HepG2 (cell line): ENCODE measurements at regions not wholly inside any gene's neighbourhood (a gene's known extent, or its start where the extent isn't known, plus 50 kb on each side); places are given as distances from the start of the nearest gene placed in this dataset.
"Not testable (repeated sequence)": the region's sequence is repeated elsewhere in the genome, so short reads cannot be mapped to it uniquely, and the experiment has no call there.

ENCODE experiments used
- ATAC-seq: fragments of 200-7000 bp; cut with Tn5 transposase; 3 replicates; pipeline ENCODE4 v1.9.1; 2020; ENCODE audit warnings: mild to moderate bottlenecking, moderate library complexity
- BruUV-seq: library from RNA; stranded (reverse); fragments of 400-500 nt; replicated peaks from 2 replicates; lab custom pipeline; 2021; lab: Mats Ljungman, UMichigan
- CTCF ChIA-PET: fragments of 300-600 bp; formaldehyde crosslinking; extraction: SDS; loops from one replicate; lab custom pipeline; 2021; ENCODE audit warnings: low total read pairs, inconsistent platforms, low intra/inter-chr PET ratio; lab: Yijun Ruan, JAX
- POLR2A ChIA-PET: fragments of 350-600 bp; sonication (Branson Sonifier 250); formaldehyde crosslinking; loops from one replicate; lab custom pipeline; 2020; ENCODE audit warnings: antibody characterized with exemption, inconsistent platforms; lab: Yijun Ruan, JAX
- DNase-seq: peaks from one replicate; pipeline ENCODE4 v3.0.0-alpha.2; 2015; ENCODE audit warnings: low spot score
- FAIRE-seq: peaks from 3 replicates; lab custom pipeline; 2011; peaks lifted over from hg19 to GRCh38; lab: Jason Lieb, UNC
- H2AFZ ChIP-seq: one replicate; pipeline ENCODE4 v1.6.1; 2011; ENCODE audit warnings: low read length, inconsistent platforms
- H3K27ac ChIP-seq: fragments of 300-600 bp; 3 replicates; pipeline ENCODE4 v1.8.0; 2011; ENCODE audit warnings: mixed run types, mild to moderate bottlenecking, mixed read lengths, low read length, inconsistent platforms; ENCODE audit not compliant: insufficient read depth; ENCODE audit errors: extremely low read length
- H3K27me3 ChIP-seq, 2 experiments: fragments of 200-600 bp in 1 of 2; 2 replicates in 1 of 2; 3 replicates in 1 of 2; pipeline versions ENCODE4 v1.6.0 to v1.8.0; 2011; ENCODE audit warnings: low read length in 2 of 2, mild to moderate bottlenecking in 2 of 2, moderate library complexity in 2 of 2, inconsistent platforms in 1 of 2; ENCODE audit not compliant: insufficient read depth in 2 of 2, control insufficient read depth in 1 of 2
- H3K36me3 ChIP-seq, 2 experiments: fragments of 200-600 bp in 1 of 2; replicated peaks in 1 of 2; 2 replicates in 1 of 2; 3 replicates in 1 of 2; pipeline versions ENCODE4 v1.5.1 to v1.8.0; 2011; ENCODE audit warnings: low read length in 2 of 2, inconsistent platforms in 1 of 2; ENCODE audit not compliant: insufficient read depth in 2 of 2, control insufficient read depth in 1 of 2
- H3K4me1 ChIP-seq: 2 replicates; pipeline ENCODE4 v1.5.1; 2012; ENCODE audit warnings: low read length, inconsistent platforms; ENCODE audit not compliant: insufficient read depth
- H3K4me2 ChIP-seq: 2 replicates; pipeline ENCODE4 v1.6.0; 2011; ENCODE audit warnings: low read depth, low read length, inconsistent platforms
- H3K4me3 ChIP-seq, 3 experiments: fragments of 200-600 bp in 1 of 3; sonication (generic), shearing (Covaris generic) in 1 of 3; replicated peaks in 1 of 3; 2 replicates each; pipeline ENCODE4 v1.5.1; 2011 to 2016; ENCODE audit warnings: low read length in 3 of 3, inconsistent platforms in 2 of 3, low read depth in 2 of 3, mild to moderate bottlenecking in 2 of 3, control low read depth in 1 of 3, mixed read lengths in 1 of 3; ENCODE audit not compliant: insufficient read depth in 1 of 3
- H3K79me2 ChIP-seq: one replicate; pipeline ENCODE4 v1.6.1; 2011; ENCODE audit warnings: low read length, inconsistent platforms; ENCODE audit not compliant: insufficient read depth
- H3K9ac ChIP-seq: 2 replicates; pipeline ENCODE4 v1.6.0; 2011; ENCODE audit warnings: mild to moderate bottlenecking, low read depth, low read length, inconsistent platforms; ENCODE audit not compliant: insufficient read depth
- H3K9me3 ChIP-seq: 2 replicates; pipeline ENCODE4 v1.5.1; 2012; ENCODE audit warnings: mild to moderate bottlenecking, low read length
- H4K20me1 ChIP-seq: 2 replicates; pipeline ENCODE4 v1.6.0; 2011; ENCODE audit warnings: inconsistent platforms, mild to moderate bottlenecking, low read length, moderate library complexity; ENCODE audit not compliant: insufficient read depth
- HOXA5 ChIP-seq: sonication (generic); formaldehyde crosslinking; IDR thresholded peaks from 2 replicates; pipeline ENCODE4 v1.4.0; 2020; ENCODE audit warnings: missing genetic modification reagents
- KMT2A ChIP-seq: sonication (generic); formaldehyde crosslinking; IDR thresholded peaks from 2 replicates; pipeline ENCODE4 v1.4.0; 2020; ENCODE audit warnings: missing genetic modification reagents
- MXD4 ChIP-seq: IDR thresholded peaks from 2 replicates; pipeline ENCODE4 v1.6.1; 2016; ENCODE audit warnings: mild to moderate bottlenecking, missing biosample characterization, missing genetic modification reagents
- NFIB ChIP-seq: sonication (generic); formaldehyde crosslinking; IDR thresholded peaks from 2 replicates; pipeline ENCODE4 v1.9.0; 2021; ENCODE audit warnings: missing genetic modification reagents, mild to moderate bottlenecking, borderline replicate concordance
- NRL ChIP-seq: sonication (generic); formaldehyde crosslinking; IDR thresholded peaks from 2 replicates; pipeline ENCODE4 v1.5.0; 2020; ENCODE audit warnings: missing genetic modification reagents, mild to moderate bottlenecking, moderate library complexity, borderline replicate concordance
- SMARCC2 ChIP-seq: fragments of 450-650 bp; IDR thresholded peaks from 2 replicates; pipeline ENCODE4 v1.6.1; 2017; ENCODE audit warnings: antibody characterized with exemption, mild to moderate bottlenecking
- ZBTB20 ChIP-seq: sonication (generic); formaldehyde crosslinking; IDR thresholded peaks from 2 replicates; pipeline ENCODE4 v1.8.1; 2023; ENCODE audit warnings: missing genetic modification reagents, low read depth, mild to moderate bottlenecking, borderline replicate concordance
- ZMYM3 ChIP-seq: sonication (generic); formaldehyde crosslinking; IDR thresholded peaks from 2 replicates; pipeline ENCODE4 v1.5.1; 2020; ENCODE audit warnings: mild to moderate bottlenecking, missing genetic modification reagents
- ZNF354B ChIP-seq: sonication (generic); formaldehyde crosslinking; IDR thresholded peaks from 2 replicates; pipeline ENCODE4 v1.8.0; 2022; ENCODE audit warnings: mild to moderate bottlenecking, missing genetic modification reagents
- ZNF619 ChIP-seq: sonication (generic); formaldehyde crosslinking; IDR thresholded peaks from 2 replicates; pipeline ENCODE4 v1.4.0; 2020; ENCODE audit warnings: mild to moderate bottlenecking, missing genetic modification reagents
- ZNF674 ChIP-seq: sonication (generic); formaldehyde crosslinking; IDR thresholded peaks from 2 replicates; pipeline ENCODE4 v1.5.0; 2020; ENCODE audit warnings: low read depth, mild to moderate bottlenecking, missing genetic modification reagents
- ZNF720 ChIP-seq: sonication (generic); formaldehyde crosslinking; IDR thresholded peaks from 2 replicates; pipeline ENCODE4 v1.4.0; 2020; ENCODE audit warnings: missing genetic modification reagents
- WGBS: methylation state at CpG from one replicate; pipeline ENCODE4 v1.1.6; 2017; ENCODE audit warnings: low lambda C conversion rate; 5-methylcytosine and 5-hydroxymethylcytosine counted together
- in situ Hi-C: cut with HindIII; loops from 2 replicates; pipeline ENCODE4 v1.10.0; 2017; ENCODE audit warnings: low pct_unique_long_range_greater_than_20kb; ENCODE audit not compliant: extremely low pct_ligation_motif_present
- intact Hi-C: fragments of 100-400 bp; cut with micrococcal nuclease; formaldehyde crosslinking; loops from one replicate; pipeline ENCODE4 v1.10.0; 2022; ENCODE audit not compliant: unreplicated experiment
- TF ChIP-seq, protein P1 (sequence below): sonication (generic); formaldehyde crosslinking; IDR thresholded peaks from 2 replicates; pipeline ENCODE4 v1.5.0; 2020; ENCODE audit warnings: missing genetic modification reagents
- TF ChIP-seq, protein P2 (sequence below): sonication (generic); formaldehyde crosslinking; IDR thresholded peaks from 2 replicates; pipeline ENCODE4 v1.4.0; 2020; ENCODE audit warnings: missing genetic modification reagents

DNA sequence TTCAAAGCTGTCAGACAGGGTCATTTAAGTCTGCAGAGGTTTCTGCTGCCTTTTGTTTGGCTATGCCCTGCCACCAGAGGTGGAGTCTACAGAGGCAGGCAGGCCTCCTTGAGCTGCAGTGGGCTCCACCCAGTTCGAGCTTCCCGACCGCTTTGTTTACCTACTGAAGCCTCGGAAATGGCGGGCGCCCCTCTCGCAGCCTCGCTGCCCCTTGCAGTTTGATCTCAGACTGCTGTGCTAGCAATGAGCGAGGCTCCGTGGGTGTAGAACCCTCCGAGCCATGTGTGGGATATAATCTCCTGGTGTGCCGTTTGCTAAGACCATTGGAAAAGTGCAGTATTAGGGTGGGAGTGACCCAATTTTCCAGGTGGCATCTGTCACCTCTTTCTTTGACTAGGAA is 471.7 kb downstream of the RAB38 start:
- H2AFZ ChIP-seq, BruUV-seq, H3K27ac ChIP-seq, DNase-seq, FAIRE-seq, H3K4me3 ChIP-seq, CTCF ChIA-PET, H3K79me2 ChIP-seq, H3K36me3 ChIP-seq, intact Hi-C loops, H3K4me1 ChIP-seq, H3K9me3 ChIP-seq, in situ Hi-C loops, ATAC-seq, H4K20me1 ChIP-seq, H3K9ac ChIP-seq, POLR2A ChIA-PET, H3K27me3 ChIP-seq, H3K4me2 ChIP-seq: not testable (repeated sequence)
- 22% methylated on average over 5 of the region's 12 CpGs for WGBS

- FAIRE-seq, result no peak
- H3K27ac ChIP-seq, result no peak overlapping the region
- H3K27me3 ChIP-seq, result no peaks in the 10 kb centered on the region
- H3K4me1 ChIP-seq, result no peaks in the 10 kb centered on the region
- H3K9me3 ChIP-seq, result no peaks in the 10 kb centered on the region
- no peak overlapping the region for H3K4me2 ChIP-seq
- no peak overlapping the region for H3K4me3 ChIP-seq
- POLR2A ChIA-PET, result no interaction called here
- CTCF ChIA-PET, result no interaction called here
- intact Hi-C loops (no loop called here), in situ Hi-C loops (no loop called here)
- H3K79me2 ChIP-seq, result no peaks in the 10 kb centered on the region
- 44% methylated on average over 1 of the region's 1 CpG for whole genome bisulfite sequencing
- no peak overlapping the region for H3K9ac ChIP-seq
- no peak overlapping the region for H2AFZ ChIP-seq
- DNase-seq, result no peak
- no peak for TF ChIP-seq NFIB (CRISPR knock-in tag)
- no peak for TF ChIP-seq MXD4 (CRISPR knock-in tag)
- no peak for TF ChIP-seq SMARCC2
- TF ChIP-seq, protein P1, sequence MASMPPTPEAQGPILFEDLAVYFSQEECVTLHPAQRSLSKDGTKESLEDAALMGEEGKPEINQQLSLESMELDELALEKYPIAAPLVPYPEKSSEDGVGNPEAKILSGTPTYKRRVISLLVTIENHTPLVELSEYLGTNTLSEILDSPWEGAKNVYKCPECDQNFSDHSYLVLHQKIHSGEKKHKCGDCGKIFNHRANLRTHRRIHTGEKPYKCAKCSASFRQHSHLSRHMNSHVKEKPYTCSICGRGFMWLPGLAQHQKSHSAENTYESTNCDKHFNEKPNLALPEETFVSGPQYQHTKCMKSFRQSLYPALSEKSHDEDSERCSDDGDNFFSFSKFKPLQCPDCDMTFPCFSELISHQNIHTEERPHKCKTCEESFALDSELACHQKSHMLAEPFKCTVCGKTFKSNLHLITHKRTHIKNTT (CRISPR knock-in tag), result no peak
- TF ChIP-seq ZMYM3 (CRISPR knock-in tag), result no peak
- no peak for TF ChIP-seq ZNF354B
- no peak for TF ChIP-seq ZNF720 (CRISPR knock-in tag)
- no peak for TF ChIP-seq ZNF619 (CRISPR knock-in tag)
- no peak for TF ChIP-seq ZNF674
- no peak for TF ChIP-seq KMT2A (CRISPR knock-in tag)
- TF ChIP-seq, protein P2, sequence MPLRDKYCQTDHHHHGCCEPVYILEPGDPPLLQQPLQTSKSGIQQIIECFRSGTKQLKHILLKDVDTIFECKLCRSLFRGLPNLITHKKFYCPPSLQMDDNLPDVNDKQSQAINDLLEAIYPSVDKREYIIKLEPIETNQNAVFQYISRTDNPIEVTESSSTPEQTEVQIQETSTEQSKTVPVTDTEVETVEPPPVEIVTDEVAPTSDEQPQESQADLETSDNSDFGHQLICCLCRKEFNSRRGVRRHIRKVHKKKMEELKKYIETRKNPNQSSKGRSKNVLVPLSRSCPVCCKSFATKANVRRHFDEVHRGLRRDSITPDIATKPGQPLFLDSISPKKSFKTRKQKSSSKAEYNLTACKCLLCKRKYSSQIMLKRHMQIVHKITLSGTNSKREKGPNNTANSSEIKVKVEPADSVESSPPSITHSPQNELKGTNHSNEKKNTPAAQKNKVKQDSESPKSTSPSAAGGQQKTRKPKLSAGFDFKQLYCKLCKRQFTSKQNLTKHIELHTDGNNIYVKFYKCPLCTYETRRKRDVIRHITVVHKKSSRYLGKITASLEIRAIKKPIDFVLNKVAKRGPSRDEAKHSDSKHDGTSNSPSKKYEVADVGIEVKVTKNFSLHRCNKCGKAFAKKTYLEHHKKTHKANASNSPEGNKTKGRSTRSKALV, result no peak
- no peak for TF ChIP-seq HOXA5 (CRISPR knock-in tag)
- no peak for TF ChIP-seq ZBTB20
- TF ChIP-seq NRL (CRISPR knock-in tag), result no peak
- no peak for ATAC-seq
- BruUV-seq, result no TSS peak
- H4K20me1 ChIP-seq, result no peaks in the 10 kb centered on the region
- H3K36me3 ChIP-seq, result no peaks in the 10 kb centered on the region
Measured at GRCh38 chr11:87675993-87676392, 499.2 kb downstream of the RAB38 start.
